GM12878 (cell line): ENCODE measurements at regions not wholly inside any gene's neighbourhood (a gene's known extent, or its start where the extent isn't known, plus 50 kb on each side); places are given as distances from the start of the nearest gene placed in this dataset.

Experiments used
- ATAC-seq: fragments of 200-7000 bp; cut with Tn5 transposase; 3 replicates; pipeline ENCODE4 v1.9.1; 2020; ENCODE audit warnings: mild to moderate bottlenecking, moderate library complexity
- BruUV-seq: library from RNA; stranded (reverse); fragments of 400-500 nt; replicated peaks from 2 replicates; lab custom pipeline; 2021; lab: Mats Ljungman, UMichigan
- CTCF ChIA-PET: fragments of 300-600 bp; sonication (Branson Sonifier 250); formaldehyde crosslinking; extraction: SDS; loops from one replicate; lab custom pipeline; 2021; ENCODE audit warnings: inconsistent platforms; lab: Yijun Ruan, JAX
- POLR2A ChIA-PET: fragments of 350-600 bp; formaldehyde crosslinking; extraction: SDS; loops from one replicate; lab custom pipeline; 2021; ENCODE audit warnings: inconsistent platforms; lab: Charles Lee
- RAD21 ChIA-PET: fragments of 300-600 bp; sonication (Branson Sonifier 250); formaldehyde crosslinking; loops from one replicate; lab custom pipeline; 2023; ENCODE audit warnings: antibody characterized with exemption; ENCODE audit not compliant: unreplicated experiment; lab: Charles Lee
- SMC1A ChIA-PET: fragments of 300-600 bp; sonication (Branson Sonifier 250); formaldehyde crosslinking; loops from one replicate; lab custom pipeline; 2023; ENCODE audit not compliant: unreplicated experiment, uncharacterized antibody; lab: Charles Lee
- DNase-seq: peaks from one replicate; pipeline ENCODE4 v3.0.0-alpha.2; 2011; ENCODE audit warnings: low read depth, low spot score
- FAIRE-seq: peaks from 3 replicates; lab custom pipeline; 2011; peaks lifted over from hg19 to GRCh38; lab: Jason Lieb, UNC
- H2AFZ ChIP-seq: 2 replicates; pipeline ENCODE4 v1.6.0; 2011; ENCODE audit warnings: low read depth, low read length, control low read depth; ENCODE audit not compliant: control insufficient read depth
- H3K27ac ChIP-seq: 2 replicates; pipeline ENCODE4 v1.5.1; 2011; ENCODE audit warnings: control low read depth; ENCODE audit not compliant: control insufficient read depth, insufficient read depth
- H3K27me3 ChIP-seq, 2 experiments: replicated peaks in 1 of 2; 2 replicates each; pipeline versions ENCODE4 v1.6.0 to v1.6.1; 2011; ENCODE audit warnings: low read length in 1 of 2; ENCODE audit not compliant: control insufficient read depth in 2 of 2, insufficient read depth in 2 of 2
- H3K36me3 ChIP-seq, 2 experiments: 2 replicates each; pipeline ENCODE4 v1.5.1; 2011; ENCODE audit warnings: low read length in 1 of 2; ENCODE audit not compliant: control insufficient read depth in 2 of 2, insufficient read depth in 2 of 2
- H3K4me1 ChIP-seq: 2 replicates; pipeline ENCODE4 v1.6.1; 2011; ENCODE audit warnings: mild to moderate bottlenecking, low read length, moderate library complexity, mixed read lengths; ENCODE audit not compliant: control insufficient read depth, insufficient read depth
- H3K4me2 ChIP-seq: 2 replicates; pipeline ENCODE4 v1.6.0; 2011; ENCODE audit warnings: control low read depth; ENCODE audit not compliant: control insufficient read depth, insufficient read depth
- H3K4me3 ChIP-seq: fragments of 200-600 bp; sonication (generic); 2 replicates; pipeline ENCODE4 v1.5.1; 2016
- H3K79me2 ChIP-seq: 2 replicates; pipeline ENCODE4 v1.6.0; 2011; ENCODE audit warnings: low read length; ENCODE audit not compliant: control insufficient read depth, insufficient read depth
- H3K9ac ChIP-seq: 2 replicates; pipeline ENCODE4 v1.8.0; 2011; ENCODE audit warnings: low read length, control low read depth, mixed read lengths; ENCODE audit not compliant: control insufficient read depth, insufficient read depth
- H3K9me3 ChIP-seq: replicated peaks from 3 replicates; pipeline ENCODE4 v1.5.1; 2011; ENCODE audit warnings: mild to moderate bottlenecking, low read length; ENCODE audit not compliant: control insufficient read depth, insufficient read depth
- H4K20me1 ChIP-seq: 2 replicates; pipeline ENCODE4 v1.6.0; 2011; ENCODE audit not compliant: control insufficient read depth, insufficient read depth
- ATF7 ChIP-seq: fragments of 450-650 bp; IDR thresholded peaks from 2 replicates; pipeline ENCODE4 v1.6.1; 2016; ENCODE audit warnings: low read depth, mild to moderate bottlenecking
- BCL11A ChIP-seq: IDR thresholded peaks from 2 replicates; pipeline ENCODE4 v1.6.1; 2011; ENCODE audit warnings: low read depth, low read length
- CBX5 ChIP-seq: sonication (generic); IDR thresholded peaks from 2 replicates; pipeline ENCODE4 v1.6.1; 2016; ENCODE audit warnings: low read depth, moderate library complexity, mild to moderate bottlenecking, inconsistent platforms
- DPF2 ChIP-seq: fragments of 450-650 bp; IDR thresholded peaks from 2 replicates; pipeline ENCODE4 v1.6.1; 2017; ENCODE audit warnings: mild to moderate bottlenecking
- EP300 ChIP-seq, 2 experiments: fragments of 150-350 bp in 1 of 2; IDR thresholded peaks; 2 replicates each; pipeline ENCODE4 v1.6.1; 2011 to 2012; ENCODE audit warnings: low read depth in 2 of 2, low read length in 2 of 2, borderline replicate concordance in 1 of 2, improper control_type of control experiment in 1 of 2, inconsistent platforms in 1 of 2; ENCODE audit not compliant: control insufficient read depth in 1 of 2
- ETV6 ChIP-seq, 2 experiments: fragments of 450-650 bp in 1 of 2; IDR thresholded peaks in 1 of 2; conservative IDR thresholded peaks in 1 of 2; 2 replicates each; pipeline ENCODE4 v1.6.1; 2014; ENCODE audit warnings: antibody characterized with exemption in 1 of 2, borderline replicate concordance in 1 of 2, low read depth in 1 of 2, mild to moderate bottlenecking in 1 of 2, moderate library complexity in 1 of 2
- FOXM1 ChIP-seq: IDR thresholded peaks from 2 replicates; pipeline ENCODE4 v1.6.1; 2012; ENCODE audit warnings: low read depth, mild to moderate bottlenecking, inconsistent platforms, low read length, moderate library complexity
- GABPA ChIP-seq: IDR thresholded peaks from 2 replicates; pipeline ENCODE4 v1.6.1; 2014; ENCODE audit warnings: antibody characterized with exemption, low read depth, mild to moderate bottlenecking, inconsistent platforms
- IKZF1 ChIP-seq: fragments of 450-650 bp; conservative IDR thresholded peaks from 2 replicates; pipeline ENCODE4 v1.6.1; 2017; ENCODE audit warnings: antibody characterized with exemption, mild to moderate bottlenecking
- IRF4 ChIP-seq: IDR thresholded peaks from 2 replicates; pipeline ENCODE4 v1.6.1; 2011; ENCODE audit warnings: low read depth, low read length
- JUNB ChIP-seq: IDR thresholded peaks from 2 replicates; pipeline ENCODE4 v1.6.1; 2016; ENCODE audit warnings: antibody characterized with exemption, mild to moderate bottlenecking
- MEF2A ChIP-seq: IDR thresholded peaks from 2 replicates; pipeline ENCODE4 v1.6.1; 2011; ENCODE audit warnings: low read depth, mild to moderate bottlenecking, low read length, moderate library complexity; ENCODE audit not compliant: insufficient read depth
- MTA3 ChIP-seq: IDR thresholded peaks from 2 replicates; pipeline ENCODE4 v1.6.1; 2012; ENCODE audit warnings: low read length, inconsistent platforms, borderline replicate concordance
- NBN ChIP-seq: fragments of 450-650 bp; IDR thresholded peaks from 2 replicates; pipeline ENCODE4 v1.6.1; 2016
- NFIC ChIP-seq: IDR thresholded peaks from 2 replicates; pipeline ENCODE4 v1.6.1; 2012; ENCODE audit warnings: low read depth, mild to moderate bottlenecking, inconsistent platforms, low read length, moderate library complexity
- NFXL1 ChIP-seq: fragments of 450-650 bp; IDR thresholded peaks from 2 replicates; pipeline ENCODE4 v1.6.1; 2017; ENCODE audit warnings: antibody characterized with exemption, mild to moderate bottlenecking, borderline replicate concordance
- NR2F1 ChIP-seq: fragments of 450-650 bp; conservative IDR thresholded peaks from 2 replicates; pipeline ENCODE4 v1.6.1; 2017; ENCODE audit warnings: mild to moderate bottlenecking
- PAX5 ChIP-seq: IDR thresholded peaks from 2 replicates; pipeline ENCODE4 v1.6.1; 2011; ENCODE audit warnings: low read depth, low read length, borderline replicate concordance
- POU2F2 ChIP-seq: IDR thresholded peaks from 3 replicates; pipeline ENCODE4 v1.6.1; 2011; ENCODE audit warnings: low read depth, mild to moderate bottlenecking, low read length, borderline replicate concordance
- RAD21 ChIP-seq: IDR thresholded peaks from 2 replicates; pipeline ENCODE4 v1.6.1; 2011; ENCODE audit warnings: mild to moderate bottlenecking, low read depth, low read length, moderate library complexity; ENCODE audit not compliant: insufficient read depth
- SPI1 ChIP-seq: IDR thresholded peaks from 2 replicates; pipeline ENCODE4 v1.6.1; 2011; ENCODE audit warnings: low read depth, mild to moderate bottlenecking, low read length, moderate library complexity, borderline replicate concordance; ENCODE audit not compliant: insufficient read depth
- TAF1 ChIP-seq: IDR thresholded peaks from 2 replicates; pipeline ENCODE4 v1.6.1; 2011; ENCODE audit warnings: mild to moderate bottlenecking, low read depth, low read length, borderline replicate concordance
- YBX1 ChIP-seq: fragments of 450-650 bp; IDR thresholded peaks from 2 replicates; pipeline ENCODE4 v1.6.1; 2016; ENCODE audit warnings: antibody characterized with exemption
- ZBED1 ChIP-seq: IDR thresholded peaks from 2 replicates; pipeline ENCODE4 v1.6.1; 2016; ENCODE audit warnings: borderline replicate concordance
- ZNF384 ChIP-seq: IDR thresholded peaks from 2 replicates; pipeline ENCODE4 v1.6.1; 2012; ENCODE audit warnings: low read depth, mild to moderate bottlenecking, low read length, improper control_type of control experiment, borderline replicate concordance
- WGBS: methylation state at CpG from one replicate; pipeline ENCODE4 v1.1.6; 2016; ENCODE audit warnings: low lambda C conversion rate; ENCODE audit not compliant: insufficient replicate concordance, insufficient coverage; ENCODE audit errors: missing lambda C conversion rate; 5-methylcytosine and 5-hydroxymethylcytosine counted together
- in situ Hi-C: fragments of 300-500 bp; cut with MboI; formaldehyde crosslinking; loops from 9 replicates; pipeline ENCODE4 v1.14.3; 2018; ENCODE audit warnings: mixed read lengths
- intact Hi-C: fragments of 100-400 bp; cut with micrococcal nuclease; formaldehyde crosslinking; loops from one replicate; pipeline ENCODE4 v1.14.2; 2022; ENCODE audit not compliant: unreplicated experiment
- TF ChIP-seq, protein P1 (sequence below): fragments of 450-650 bp; IDR thresholded peaks from 2 replicates; pipeline ENCODE4 v1.6.1; 2016; ENCODE audit warnings: mild to moderate bottlenecking

DNA sequence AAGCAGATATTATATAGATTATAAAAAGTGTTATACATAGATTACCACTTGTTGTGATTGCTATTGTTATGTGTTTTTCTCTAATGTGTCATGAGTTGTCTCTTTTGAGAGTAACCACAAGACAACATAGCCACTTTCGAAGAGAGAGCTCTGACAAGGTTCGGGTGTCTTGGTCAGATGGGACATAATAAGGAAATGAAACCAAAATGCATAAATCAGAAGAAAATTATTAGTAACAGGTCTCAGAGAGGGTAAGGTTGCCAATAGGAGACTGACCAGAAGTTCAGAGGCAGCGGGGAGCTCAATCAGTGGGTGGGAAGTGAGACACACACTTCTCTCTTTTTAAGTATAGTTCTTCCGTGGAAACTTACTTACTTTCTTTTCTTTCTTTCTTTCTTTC, 639.2 kb upstream of the POT1 start:
- Histone ChIP-seq H2AFZ (no peak overlapping the region), H3K9me3 (no peaks in the 10 kb centered on the region), H3K9ac (no peak overlapping the region), H3K4me1 (no peaks in the 10 kb centered on the region), H4K20me1 (no peaks in the 10 kb centered on the region), H3K79me2 (no peaks in the 10 kb centered on the region), H3K4me3 (no peak overlapping the region), H3K27ac (no peak overlapping the region), H3K4me2 (no peak overlapping the region), H3K27me3 (no peaks in the 10 kb centered on the region), H3K36me3 (no peaks in the 10 kb centered on the region)
- WGBS: 22% methylated on average over 4 of the region's 4 CpGs
- in situ Hi-C loops: no loop called here
- intact Hi-C loops: no loop called here
- ATAC-seq (peak; percentile 99), FAIRE-seq (peak; percentile 54), DNase-seq (peak; percentile 31)
- RAD21 ChIA-PET: interaction anchor here (1.2 kb wide), 1 partner anchor 157 kb away, joined by 3 read pairs; no protein-coding TSS in a partner anchor
- SMC1A ChIA-PET: interaction anchor here (0.6 to 1.4 kb wide), 6 partner anchors 10 to 1133 kb away, joined by 3 to 4 read pairs (median 3); no protein-coding TSS in a partner anchor
- CTCF ChIA-PET: no interaction called here
- no TSS peak for BruUV-seq
- POLR2A ChIA-PET: no interaction called here
- TF ChIP-seq RAD21: no peak
- peak in 1 of 2 experiments; percentile 84; a peak in 2 of 4 replicates for TF ChIP-seq ETV6 (conservative IDR thresholded peaks at IDR 0.05 in 1 of 2, IDR thresholded peaks at IDR 0.05 in 1 of 2; ENCODE audit: borderline replicate concordance in 1 of 2, low read depth in 1 of 2)
- TF ChIP-seq YBX1: no peak
- peak; percentile 74 for TF ChIP-seq IRF4
- 0 out of 2 replicates have a peak, but pooled peaks have one; percentile 27 for TF ChIP-seq PAX5
- TF ChIP-seq ZNF384: no peak
- peak; percentile 64 for TF ChIP-seq NBN
- peak; percentile 56 for TF ChIP-seq GABPA
- TF ChIP-seq CBX5: 0 out of 2 replicates have a peak, but pooled peaks have one; percentile 56
- peak; percentile 88 for TF ChIP-seq JUNB
- TF ChIP-seq NR2F1: peak; percentile 75
- peak; percentile 67; the same call in 1 of the 2 replicates for TF ChIP-seq FOXM1
- peak; percentile 42 for TF ChIP-seq IKZF1
- TF ChIP-seq ZBED1: peak; percentile 76
- TF ChIP-seq TAF1: no peak
- peak; percentile 51; the same call in 1 of the 2 replicates for TF ChIP-seq ATF7
- peak; percentile 76; the same call in 1 of the 3 replicates for TF ChIP-seq POU2F2
- TF ChIP-seq, protein P1, sequence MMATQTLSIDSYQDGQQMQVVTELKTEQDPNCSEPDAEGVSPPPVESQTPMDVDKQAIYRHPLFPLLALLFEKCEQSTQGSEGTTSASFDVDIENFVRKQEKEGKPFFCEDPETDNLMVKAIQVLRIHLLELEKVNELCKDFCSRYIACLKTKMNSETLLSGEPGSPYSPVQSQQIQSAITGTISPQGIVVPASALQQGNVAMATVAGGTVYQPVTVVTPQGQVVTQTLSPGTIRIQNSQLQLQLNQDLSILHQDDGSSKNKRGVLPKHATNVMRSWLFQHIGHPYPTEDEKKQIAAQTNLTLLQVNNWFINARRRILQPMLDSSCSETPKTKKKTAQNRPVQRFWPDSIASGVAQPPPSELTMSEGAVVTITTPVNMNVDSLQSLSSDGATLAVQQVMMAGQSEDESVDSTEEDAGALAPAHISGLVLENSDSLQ: peak; percentile 37; the same call in 1 of the 2 replicates
- TF ChIP-seq NFIC: peak; percentile 80
- peak; percentile 59 to 88; a peak in 3 of 4 replicates for TF ChIP-seq EP300 (IDR thresholded peaks at IDR 0.05; ENCODE audit: borderline replicate concordance in 1 of 2, control insufficient read depth in 1 of 2, low read depth in 2 of 2, low read length in 2 of 2)
- peak; percentile 93 for TF ChIP-seq SPI1
- TF ChIP-seq BCL11A: peak; percentile 83
- peak; percentile 68; the same call in 1 of the 2 replicates for TF ChIP-seq MTA3
- 0 out of 2 replicates have a peak, but pooled peaks have one; percentile 37 for TF ChIP-seq MEF2A
- TF ChIP-seq NFXL1: no peak
- TF ChIP-seq DPF2: peak; percentile 66
